H9 (cell line): ENCODE measurements at regions not wholly inside any gene's neighbourhood (a gene's known extent, or its start where the extent isn't known, plus 50 kb on each side); places are given as distances from the start of the nearest gene placed in this dataset.

ENCODE experiments used
- DNase-seq: peaks from one replicate; pipeline ENCODE4 v3.0.0-alpha.2; 2017
- H2AFZ ChIP-seq: one replicate; pipeline ENCODE4 v1.6.1; 2013; ENCODE audit warnings: mild to moderate bottlenecking, low read length, control low read depth, moderate library complexity
- H2AK5ac ChIP-seq: 2 replicates; pipeline ENCODE4 v1.6.1; 2013; ENCODE audit warnings: low read length, control low read depth, mixed read lengths; ENCODE audit not compliant: insufficient read length
- H2BK120ac ChIP-seq: one replicate; pipeline ENCODE4 v1.6.1; 2013; ENCODE audit warnings: low read depth, mild to moderate bottlenecking, low read length, control low read depth, inconsistent platforms; ENCODE audit not compliant: poor library complexity, severe bottlenecking
- H2BK12ac ChIP-seq: 2 replicates; pipeline ENCODE4 v1.6.1; 2013; ENCODE audit warnings: low read length, control low read depth, mixed read lengths, low read depth; ENCODE audit not compliant: insufficient read length
- H2BK15ac ChIP-seq: 2 replicates; pipeline ENCODE4 v1.6.1; 2013; ENCODE audit warnings: low read depth, low read length, control low read depth
- H2BK20ac ChIP-seq: one replicate; pipeline ENCODE4 v1.6.1; 2013; ENCODE audit warnings: low read depth, mild to moderate bottlenecking, low read length, control low read depth, inconsistent platforms; ENCODE audit not compliant: poor library complexity, severe bottlenecking
- H2BK5ac ChIP-seq: 2 replicates; pipeline ENCODE4 v1.6.1; 2013; ENCODE audit warnings: low read length, control low read depth, mixed read lengths; ENCODE audit not compliant: insufficient read length
- H3K14ac ChIP-seq: 2 replicates; pipeline ENCODE4 v1.6.1; 2013; ENCODE audit warnings: low read length, control low read depth; ENCODE audit not compliant: insufficient read depth
- H3K18ac ChIP-seq: 2 replicates; pipeline ENCODE4 v1.6.1; 2013; ENCODE audit warnings: low read depth, mild to moderate bottlenecking, mixed read lengths, low read length, control low read depth; ENCODE audit not compliant: insufficient read length
- H3K23ac ChIP-seq: 2 replicates; pipeline ENCODE4 v1.6.1; 2013; ENCODE audit warnings: low read length, control low read depth, mixed read lengths, low read depth; ENCODE audit not compliant: insufficient read length
- H3K23me2 ChIP-seq: 2 replicates; pipeline ENCODE4 v1.6.1; 2013; ENCODE audit warnings: low read depth, mild to moderate bottlenecking, mixed read lengths, low read length, control low read depth; ENCODE audit not compliant: insufficient read length, poor library complexity, severe bottlenecking
- H3K27ac ChIP-seq: 2 replicates; pipeline ENCODE4 v1.5.1; 2013; ENCODE audit warnings: low read length, control low read depth, mixed read lengths, low read depth; ENCODE audit not compliant: insufficient read length
- H3K27me3 ChIP-seq: 2 replicates; pipeline ENCODE4 v1.6.1; 2013; ENCODE audit warnings: low read length, control low read depth, inconsistent platforms; ENCODE audit not compliant: insufficient read depth
- H3K4ac ChIP-seq: 2 replicates; pipeline ENCODE4 v1.6.1; 2013; ENCODE audit warnings: low read depth, mild to moderate bottlenecking, control low read depth, inconsistent platforms, low read length, moderate library complexity
- H3K4me1 ChIP-seq: 2 replicates; pipeline ENCODE4 v1.6.1; 2013; ENCODE audit warnings: low read length, control low read depth, inconsistent platforms; ENCODE audit not compliant: insufficient read depth
- H3K4me2 ChIP-seq: 2 replicates; pipeline ENCODE4 v1.6.1; 2013; ENCODE audit warnings: low read length, control low read depth, mixed read lengths; ENCODE audit not compliant: insufficient read length, insufficient read depth
- H3K56ac ChIP-seq: 2 replicates; pipeline ENCODE4 v1.6.1; 2013; ENCODE audit warnings: low read depth, mild to moderate bottlenecking, mixed read lengths, low read length, control low read depth; ENCODE audit not compliant: insufficient read length
- H3K79me1 ChIP-seq: 2 replicates; pipeline ENCODE4 v1.6.1; 2013; ENCODE audit warnings: low read depth, mild to moderate bottlenecking, moderate library complexity, low read length, control low read depth, inconsistent platforms; ENCODE audit not compliant: insufficient read depth, poor library complexity, severe bottlenecking
- H3K79me2 ChIP-seq: 2 replicates; pipeline ENCODE4 v1.6.1; 2013; ENCODE audit warnings: low read length, control low read depth, inconsistent platforms; ENCODE audit not compliant: insufficient read depth
- H3K9ac ChIP-seq: 2 replicates; pipeline ENCODE4 v1.6.1; 2013; ENCODE audit warnings: low read length, control low read depth, mixed read lengths; ENCODE audit not compliant: insufficient read length; ENCODE audit errors: extremely low read depth
- H3K9me3 ChIP-seq: one replicate; pipeline ENCODE4 v1.6.1; 2013; ENCODE audit warnings: low read depth, low read length, inconsistent platforms; ENCODE audit not compliant: control insufficient read depth
- H3T11ph ChIP-seq: one replicate; pipeline ENCODE4 v1.6.1; 2013; ENCODE audit warnings: mild to moderate bottlenecking, low read length, control low read depth, inconsistent platforms
- H4K20me1 ChIP-seq: one replicate; pipeline ENCODE4 v1.6.1; 2013; ENCODE audit not compliant: control insufficient read depth, insufficient read length, insufficient read depth
- H4K5ac ChIP-seq: 2 replicates; pipeline ENCODE4 v1.6.1; 2013; ENCODE audit warnings: low read depth, mild to moderate bottlenecking, mixed read lengths, low read length, control low read depth; ENCODE audit not compliant: insufficient read length
- H4K8ac ChIP-seq: replicated peaks from 2 replicates; pipeline ENCODE4 v1.6.1; 2013; ENCODE audit warnings: low read length, control low read depth, mixed read lengths, low read depth; ENCODE audit not compliant: insufficient read length
- H4K91ac ChIP-seq: 2 replicates; pipeline ENCODE4 v1.6.1; 2013; ENCODE audit warnings: low read depth, mild to moderate bottlenecking, moderate library complexity, mixed read lengths, low read length, control low read depth; ENCODE audit not compliant: insufficient read length
- H3K27ac Mint-ChIP-seq, 3 experiments: 2 replicates in 2 of 3; 3 replicates in 1 of 3; pipeline ENCODE4 v1.8.0; 2020 to 2021; ENCODE audit warnings: mixed read lengths in 3 of 3, mild to moderate bottlenecking in 1 of 3, moderate library complexity in 1 of 3
- H3K27me3 Mint-ChIP-seq: 2 replicates; pipeline ENCODE4 v1.8.0; 2021; ENCODE audit warnings: low read depth, mild to moderate bottlenecking, moderate library complexity, mixed read lengths
- H3K36me3 Mint-ChIP-seq, 3 experiments: 2 replicates in 2 of 3; 3 replicates in 1 of 3; pipeline ENCODE4 v1.8.0; 2020 to 2021; ENCODE audit warnings: low read depth in 3 of 3, mixed read lengths in 3 of 3; ENCODE audit not compliant: insufficient read depth in 1 of 3
- H3K4me1 Mint-ChIP-seq, 2 experiments: 2 replicates each; pipeline ENCODE4 v1.8.0; 2020; ENCODE audit warnings: mixed read lengths in 2 of 2
- H3K4me3 Mint-ChIP-seq, 2 experiments: 2 replicates in 1 of 2; 3 replicates in 1 of 2; pipeline ENCODE4 v1.8.0; 2020 to 2021; ENCODE audit warnings: mild to moderate bottlenecking in 2 of 2, mixed read lengths in 2 of 2, moderate library complexity in 1 of 2
- H3K9me3 Mint-ChIP-seq, 2 experiments: 2 replicates in 1 of 2; 3 replicates in 1 of 2; pipeline ENCODE4 v1.8.0; 2020; ENCODE audit warnings: mild to moderate bottlenecking in 2 of 2, mixed read lengths in 2 of 2, moderate library complexity in 1 of 2
- CTCF ChIP-seq: fragments of 200-600 bp; sonication (generic); conservative IDR thresholded peaks from 3 replicates; pipeline ENCODE4 v1.8.0; 2021; ENCODE audit warnings: antibody characterized with exemption, mild to moderate bottlenecking
- WGBS: extraction: QIAGEN DNeasy Blood & Tissue Kit; methylation state at CpG from one replicate; pipeline ENCODE4 v1.1.7; 2013; ENCODE audit warnings: missing lambda C conversion rate, low lambda C conversion rate, mixed read lengths; ENCODE audit not compliant: insufficient read length; ENCODE audit errors: extremely low coverage; 5-methylcytosine and 5-hydroxymethylcytosine counted together

DNA sequence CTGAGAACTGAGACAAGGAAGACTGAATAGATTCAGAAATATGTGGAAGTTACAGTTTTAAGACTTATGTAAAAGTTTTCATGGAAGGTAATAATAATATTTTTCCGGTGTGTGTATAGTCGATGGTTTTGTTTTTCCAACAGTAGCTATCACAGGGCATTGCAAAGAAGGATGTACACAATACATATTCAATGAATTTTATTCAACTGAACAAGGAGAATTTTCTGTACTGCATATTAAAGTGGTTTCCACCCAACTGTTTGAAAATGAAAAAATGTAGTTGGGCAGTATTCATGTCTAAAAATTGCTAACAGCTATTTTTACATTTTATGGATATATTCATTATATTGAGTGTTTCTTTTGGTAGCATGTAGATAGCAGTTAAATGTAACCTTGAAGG lies 350.3 kb upstream of the ATP10A start:
- H2BK20ac ChIP-seq = no peak overlapping the region
- no peaks in the 10 kb centered on the region for H3K9me3 ChIP-seq
- no peak overlapping the region for H3K4me2 ChIP-seq
- H4K5ac ChIP-seq = no peak overlapping the region
- H3K79me2 ChIP-seq = no peaks in the 10 kb centered on the region
- H3K18ac ChIP-seq = no peak overlapping the region
- no peaks in the 10 kb centered on the region for H3K27me3 ChIP-seq
- TF ChIP-seq CTCF = no peak
- no peak overlapping the region for H3K23ac ChIP-seq
- Mint-ChIP-seq H3K4me3 (no peak overlapping the region), H3K36me3 (peaks cover 0 to 7% (median 2%) of the 10 kb centered on the region in 3 experiments; a peak in 3 of 7 replicates), H3K9me3 (peaks cover 3 to 7% of the 10 kb centered on the region in 2 experiments; a peak in 3 of 5 replicates), H3K27me3 (no peaks in the 10 kb centered on the region; the same call in 1 of the 2 replicates), H3K4me1 (no peaks in the 10 kb centered on the region), H3K27ac (no peak overlapping the region)
- no peak overlapping the region for H2BK120ac ChIP-seq
- no peak overlapping the region for H3K56ac ChIP-seq
- no peak overlapping the region for H2AFZ ChIP-seq
- no peak for DNase-seq
- no peak overlapping the region for H2BK12ac ChIP-seq
- WGBS = no CpG with 5 or more reads among the region's 2 CpGs
- no peak overlapping the region for H3K9ac ChIP-seq
- H3K79me1 ChIP-seq = no peaks in the 10 kb centered on the region
- H3K4me1 ChIP-seq = no peaks in the 10 kb centered on the region
- no peaks in the 10 kb centered on the region for H4K20me1 ChIP-seq
- no peak overlapping the region for H3K27ac ChIP-seq
- H4K8ac ChIP-seq = no peak overlapping the region
- no peak overlapping the region for H3K4ac ChIP-seq
- no peak overlapping the region for H3K14ac ChIP-seq
- no peak overlapping the region for H2BK15ac ChIP-seq
- H2AK5ac ChIP-seq = no peak overlapping the region
- no peaks in the 10 kb centered on the region for H3K23me2 ChIP-seq
- no peak overlapping the region for H2BK5ac ChIP-seq
- H3T11ph ChIP-seq = no peak overlapping the region
- no peak overlapping the region for H4K91ac ChIP-seq
